Liver (tissue), 8 donors: ENCODE measurements at regions not wholly inside any gene's neighbourhood (a gene's known extent, or its start where the extent isn't known, plus 50 kb on each side); places are given as distances from the start of the nearest gene placed in this dataset.

Experiments used
- DNase-seq: peaks from one replicate; pipeline ENCODE4 v3.0.0-alpha.2; 2017; ENCODE audit warnings: low spot score
- H3K27ac ChIP-seq, 2 donors: one replicate each; pipeline ENCODE4 v1.7.0; 2013; ENCODE audit warnings: inconsistent platforms in 2 of 2, low read length in 2 of 2, control low read depth in 1 of 2, low read depth in 1 of 2, mild to moderate bottlenecking in 1 of 2
- H3K27me3 ChIP-seq, 4 donors: one replicate each; pipeline versions ENCODE4 v1.6.1 to v1.7.0; 2013; ENCODE audit warnings: low read length in 3 of 4, inconsistent platforms in 1 of 4, mild to moderate bottlenecking in 1 of 4, moderate library complexity in 1 of 4; ENCODE audit not compliant: control insufficient read depth in 4 of 4, insufficient read depth in 4 of 4
- H3K36me3 ChIP-seq, 4 donors: one replicate each; pipeline versions ENCODE4 v1.6.1 to v1.7.0; 2013; ENCODE audit warnings: low read length in 3 of 4, mild to moderate bottlenecking in 3 of 4, low read depth in 1 of 4, moderate library complexity in 1 of 4; ENCODE audit not compliant: control insufficient read depth in 4 of 4, insufficient read depth in 3 of 4
- H3K4me1 ChIP-seq, 4 donors: one replicate each; pipeline versions ENCODE4 v1.6.1 to v1.7.0; 2013; ENCODE audit warnings: low read length in 3 of 4, mild to moderate bottlenecking in 3 of 4, moderate library complexity in 1 of 4; ENCODE audit not compliant: control insufficient read depth in 4 of 4, insufficient read depth in 4 of 4
- H3K4me3 ChIP-seq, 3 donors: one replicate each; pipeline versions ENCODE4 v1.6.1 to v1.7.0; 2013; ENCODE audit warnings: low read length in 3 of 3, control low read depth in 1 of 3, low read depth in 1 of 3, mild to moderate bottlenecking in 1 of 3
- H3K9ac ChIP-seq, 2 donors: one replicate each; pipeline ENCODE4 v1.7.0; 2013; ENCODE audit warnings: low read length in 2 of 2, mild to moderate bottlenecking in 2 of 2, moderate library complexity in 2 of 2, control low read depth in 1 of 2, low read depth in 1 of 2
- H3K9me3 ChIP-seq, 4 donors: one replicate each; pipeline versions ENCODE4 v1.6.1 to v1.7.0; 2013; ENCODE audit warnings: low read length in 3 of 4; ENCODE audit not compliant: control insufficient read depth in 4 of 4
- ATF3 ChIP-seq: IDR thresholded peaks from 2 replicates; pipeline ENCODE4 v1.6.1; 2016; ENCODE audit warnings: antibody characterized with exemption
- EGR1 ChIP-seq, 2 donors: IDR thresholded peaks; 2 replicates each; pipeline ENCODE4 v1.6.1; 2016 to 2018; ENCODE audit warnings: antibody characterized with exemption in 2 of 2, low read depth in 2 of 2
- FOXA1 ChIP-seq: IDR thresholded peaks from 2 replicates; pipeline ENCODE4 v1.6.1; 2016; ENCODE audit warnings: antibody characterized with exemption
- GABPA ChIP-seq, 2 donors: IDR thresholded peaks in 1 of 2; conservative IDR thresholded peaks in 1 of 2; 2 replicates each; pipeline ENCODE4 v1.6.1; 2016; ENCODE audit warnings: antibody characterized with exemption in 2 of 2, mild to moderate bottlenecking in 1 of 2, moderate library complexity in 1 of 2
- HNF4A ChIP-seq, 2 donors: conservative IDR thresholded peaks; 2 replicates each; pipeline ENCODE4 v1.6.1; 2016; ENCODE audit warnings: antibody characterized with exemption in 2 of 2, mild to moderate bottlenecking in 2 of 2
- HNF4G ChIP-seq: IDR thresholded peaks from 2 replicates; pipeline ENCODE4 v1.6.1; 2016; ENCODE audit warnings: antibody characterized with exemption
- JUND ChIP-seq, 2 donors: IDR thresholded peaks; 2 replicates each; pipeline ENCODE4 v1.6.1; 2016; ENCODE audit warnings: antibody characterized with exemption in 2 of 2
- NR2F2 ChIP-seq: IDR thresholded peaks from 2 replicates; pipeline ENCODE4 v1.6.1; 2016; ENCODE audit warnings: antibody characterized with exemption
- RAD21 ChIP-seq, 2 donors: IDR thresholded peaks; 2 replicates each; pipeline ENCODE4 v1.6.1; 2016; ENCODE audit warnings: antibody characterized with exemption in 2 of 2, mild to moderate bottlenecking in 2 of 2
- RXRA ChIP-seq, 2 donors: IDR thresholded peaks; 2 replicates each; pipeline ENCODE4 v1.6.1; 2017 to 2018; ENCODE audit warnings: antibody characterized with exemption in 2 of 2, mild to moderate bottlenecking in 1 of 2
- SP1 ChIP-seq: IDR thresholded peaks from 2 replicates; pipeline ENCODE4 v1.6.1; 2018; ENCODE audit warnings: antibody characterized with exemption, mild to moderate bottlenecking
- YY1 ChIP-seq: IDR thresholded peaks from 2 replicates; pipeline ENCODE4 v1.6.1; 2016; ENCODE audit warnings: antibody characterized with exemption, mild to moderate bottlenecking
- ZBTB33 ChIP-seq: IDR thresholded peaks from 2 replicates; pipeline ENCODE4 v1.6.1; 2016; ENCODE audit warnings: antibody characterized with exemption
- WGBS: extraction: QIAGEN DNeasy Blood & Tissue Kit; methylation state at CpG from one replicate; pipeline ENCODE4 v1.1.7; 2013; 5-methylcytosine and 5-hydroxymethylcytosine counted together
- TF ChIP-seq, protein P1 (sequence below): IDR thresholded peaks from 2 replicates; pipeline ENCODE4 v1.6.1; 2016; ENCODE audit warnings: antibody characterized with exemption, mild to moderate bottlenecking
- TF ChIP-seq, protein P2 (sequence below): fragments of 150-350 bp; IDR thresholded peaks from 2 replicates; pipeline ENCODE4 v1.5.1; 2017; ENCODE audit warnings: improper control_type of control experiment, low read depth, low read length; ENCODE audit not compliant: missing input control
- TF ChIP-seq, protein P3 (sequence below): IDR thresholded peaks from 2 replicates; pipeline ENCODE4 v1.6.1; 2016; ENCODE audit warnings: antibody characterized with exemption
- donor health status: healthy.
- donor health status: healthy.
- donor health status: healthy.
- donor health status: healthy.
- donor health status: healthy.

GRCh38 chr5:93017376-93017775 lies 563.6 kb downstream of the NR2F1-AS1 start:
- no peak overlapping the region for H3K4me3 ChIP-seq
- H3K4me1 ChIP-seq = no peaks in the 10 kb centered on the region
- H3K9me3 ChIP-seq = no peaks in the 10 kb centered on the region
- no peaks in the 10 kb centered on the region for H3K27me3 ChIP-seq
- no peaks in the 10 kb centered on the region for H3K36me3 ChIP-seq
- no peak overlapping the region for H3K27ac ChIP-seq
- WGBS = 83% methylated on average over 1 of the region's 1 CpG
- TF ChIP-seq RXRA (IDR thresholded peaks at IDR 0.05) (no peak), EGR1 (IDR thresholded peaks at IDR 0.05; ENCODE audit: low read depth in 2 of 2) (no peak)
- no peak overlapping the region for H3K9ac ChIP-seq
- DNase-seq = no peak

- no peak for TF ChIP-seq SP1
- no peak for TF ChIP-seq HNF4G
- no peak for TF ChIP-seq RAD21 (IDR thresholded peaks at IDR 0.05)
- TF ChIP-seq, protein P1, sequence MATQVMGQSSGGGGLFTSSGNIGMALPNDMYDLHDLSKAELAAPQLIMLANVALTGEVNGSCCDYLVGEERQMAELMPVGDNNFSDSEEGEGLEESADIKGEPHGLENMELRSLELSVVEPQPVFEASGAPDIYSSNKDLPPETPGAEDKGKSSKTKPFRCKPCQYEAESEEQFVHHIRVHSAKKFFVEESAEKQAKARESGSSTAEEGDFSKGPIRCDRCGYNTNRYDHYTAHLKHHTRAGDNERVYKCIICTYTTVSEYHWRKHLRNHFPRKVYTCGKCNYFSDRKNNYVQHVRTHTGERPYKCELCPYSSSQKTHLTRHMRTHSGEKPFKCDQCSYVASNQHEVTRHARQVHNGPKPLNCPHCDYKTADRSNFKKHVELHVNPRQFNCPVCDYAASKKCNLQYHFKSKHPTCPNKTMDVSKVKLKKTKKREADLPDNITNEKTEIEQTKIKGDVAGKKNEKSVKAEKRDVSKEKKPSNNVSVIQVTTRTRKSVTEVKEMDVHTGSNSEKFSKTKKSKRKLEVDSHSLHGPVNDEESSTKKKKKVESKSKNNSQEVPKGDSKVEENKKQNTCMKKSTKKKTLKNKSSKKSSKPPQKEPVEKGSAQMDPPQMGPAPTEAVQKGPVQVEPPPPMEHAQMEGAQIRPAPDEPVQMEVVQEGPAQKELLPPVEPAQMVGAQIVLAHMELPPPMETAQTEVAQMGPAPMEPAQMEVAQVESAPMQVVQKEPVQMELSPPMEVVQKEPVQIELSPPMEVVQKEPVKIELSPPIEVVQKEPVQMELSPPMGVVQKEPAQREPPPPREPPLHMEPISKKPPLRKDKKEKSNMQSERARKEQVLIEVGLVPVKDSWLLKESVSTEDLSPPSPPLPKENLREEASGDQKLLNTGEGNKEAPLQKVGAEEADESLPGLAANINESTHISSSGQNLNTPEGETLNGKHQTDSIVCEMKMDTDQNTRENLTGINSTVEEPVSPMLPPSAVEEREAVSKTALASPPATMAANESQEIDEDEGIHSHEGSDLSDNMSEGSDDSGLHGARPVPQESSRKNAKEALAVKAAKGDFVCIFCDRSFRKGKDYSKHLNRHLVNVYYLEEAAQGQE = no peak
- no peak for TF ChIP-seq JUND (IDR thresholded peaks at IDR 0.05)
- TF ChIP-seq, protein P2, sequence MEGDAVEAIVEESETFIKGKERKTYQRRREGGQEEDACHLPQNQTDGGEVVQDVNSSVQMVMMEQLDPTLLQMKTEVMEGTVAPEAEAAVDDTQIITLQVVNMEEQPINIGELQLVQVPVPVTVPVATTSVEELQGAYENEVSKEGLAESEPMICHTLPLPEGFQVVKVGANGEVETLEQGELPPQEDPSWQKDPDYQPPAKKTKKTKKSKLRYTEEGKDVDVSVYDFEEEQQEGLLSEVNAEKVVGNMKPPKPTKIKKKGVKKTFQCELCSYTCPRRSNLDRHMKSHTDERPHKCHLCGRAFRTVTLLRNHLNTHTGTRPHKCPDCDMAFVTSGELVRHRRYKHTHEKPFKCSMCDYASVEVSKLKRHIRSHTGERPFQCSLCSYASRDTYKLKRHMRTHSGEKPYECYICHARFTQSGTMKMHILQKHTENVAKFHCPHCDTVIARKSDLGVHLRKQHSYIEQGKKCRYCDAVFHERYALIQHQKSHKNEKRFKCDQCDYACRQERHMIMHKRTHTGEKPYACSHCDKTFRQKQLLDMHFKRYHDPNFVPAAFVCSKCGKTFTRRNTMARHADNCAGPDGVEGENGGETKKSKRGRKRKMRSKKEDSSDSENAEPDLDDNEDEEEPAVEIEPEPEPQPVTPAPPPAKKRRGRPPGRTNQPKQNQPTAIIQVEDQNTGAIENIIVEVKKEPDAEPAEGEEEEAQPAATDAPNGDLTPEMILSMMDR = no peak
- TF ChIP-seq ATF3 = no peak
- TF ChIP-seq NR2F2 = no peak
- no peak for TF ChIP-seq HNF4A (conservative IDR thresholded peaks at IDR 0.05)
- Histone ChIP-seq H3K4me3 (no peak overlapping the region), H3K27me3 (no peaks in the 10 kb centered on the region), H3K9ac (no peak overlapping the region), H3K9me3 (no peaks in the 10 kb centered on the region), H3K27ac (no peak overlapping the region), H3K36me3 (no peaks in the 10 kb centered on the region), H3K4me1 (no peaks in the 10 kb centered on the region)
- 77% methylated on average over 1 of the region's 1 CpG for WGBS
- no peak for DNase-seq
Observed at GRCh38 chr5:93010616-93011015, 570.4 kb downstream of the NR2F1-AS1 start.

DNA sequence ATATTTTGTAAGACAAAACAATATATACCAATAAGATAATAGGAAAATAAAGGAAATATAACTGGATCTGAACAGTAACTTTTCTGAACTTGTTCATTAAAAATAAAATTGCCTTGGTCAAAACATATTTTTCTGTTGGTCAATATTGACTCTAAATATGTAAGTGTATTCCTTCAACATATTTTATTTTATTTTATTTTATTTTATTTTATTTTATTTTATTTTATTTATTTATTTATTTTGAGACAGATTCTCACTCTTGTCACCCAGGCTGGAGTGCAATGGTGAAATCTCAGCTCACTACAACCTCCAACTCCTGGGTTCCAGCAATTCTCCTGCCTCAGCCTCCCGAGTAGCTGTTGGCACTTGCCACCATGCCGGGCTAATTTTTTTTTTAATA lies 571.0 kb downstream of the NR2F1-AS1 start:
- TF ChIP-seq NR2F2 = no peak
- TF ChIP-seq HNF4A (conservative IDR thresholded peaks at IDR 0.05) = no peak
- no peak for TF ChIP-seq SP1
- no peak for TF ChIP-seq FOXA1
- no peak for TF ChIP-seq ATF3
- TF ChIP-seq YY1 = no peak
- TF ChIP-seq, protein P2 = no peak
- TF ChIP-seq, protein P3, sequence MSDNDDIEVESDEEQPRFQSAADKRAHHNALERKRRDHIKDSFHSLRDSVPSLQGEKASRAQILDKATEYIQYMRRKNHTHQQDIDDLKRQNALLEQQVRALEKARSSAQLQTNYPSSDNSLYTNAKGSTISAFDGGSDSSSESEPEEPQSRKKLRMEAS = no peak
- no peak for TF ChIP-seq JUND (IDR thresholded peaks at IDR 0.05)
- no peak for TF ChIP-seq GABPA (IDR thresholded peaks at IDR 0.05 in 1 of 2, conservative IDR thresholded peaks at IDR 0.05 in 1 of 2)
- TF ChIP-seq ZBTB33 = no peak
- no peak for TF ChIP-seq RXRA (IDR thresholded peaks at IDR 0.05)
- TF ChIP-seq HNF4G = no peak
- H3K27ac ChIP-seq = no peak overlapping the region
- no peaks in the 10 kb centered on the region for H3K4me1 ChIP-seq
- no peak overlapping the region for H3K4me3 ChIP-seq
- no peaks in the 10 kb centered on the region for H3K36me3 ChIP-seq
- H3K9ac ChIP-seq = no peak overlapping the region
- H3K9me3 ChIP-seq = no peaks in the 10 kb centered on the region
- DNase-seq = no peak
- WGBS = 94% methylated on average over 2 of the region's 2 CpGs
- H3K27me3 ChIP-seq = no peaks in the 10 kb centered on the region
